AG09309 (cell line): ENCODE measurements at regions not wholly inside any gene's neighbourhood (a gene's known extent, or its start where the extent isn't known, plus 50 kb on each side); places are given as distances from the start of the nearest gene placed in this dataset.

Source experiments
- DNase-seq: peaks from one replicate; pipeline ENCODE4 v3.0.0-alpha.2; 2010; ENCODE audit warnings: low read depth
- H3K4me3 ChIP-seq: 2 replicates; pipeline ENCODE4 v1.5.1; 2011; ENCODE audit warnings: mild to moderate bottlenecking, low read depth, low read length, moderate library complexity; ENCODE audit not compliant: control insufficient read depth
- TF ChIP-seq, protein P1 (sequence below): IDR thresholded peaks from 2 replicates; pipeline ENCODE4 v1.5.1; 2011; ENCODE audit warnings: mild to moderate bottlenecking, low read depth, low read length, inconsistent platforms; ENCODE audit not compliant: insufficient read depth, control insufficient read depth; ENCODE audit errors: missing control alignments

- no peak for DNase-seq
These were observed 152.8 kb downstream of the BCL11A start for GRCh38 chr2:60400462-60401246.

DNA sequence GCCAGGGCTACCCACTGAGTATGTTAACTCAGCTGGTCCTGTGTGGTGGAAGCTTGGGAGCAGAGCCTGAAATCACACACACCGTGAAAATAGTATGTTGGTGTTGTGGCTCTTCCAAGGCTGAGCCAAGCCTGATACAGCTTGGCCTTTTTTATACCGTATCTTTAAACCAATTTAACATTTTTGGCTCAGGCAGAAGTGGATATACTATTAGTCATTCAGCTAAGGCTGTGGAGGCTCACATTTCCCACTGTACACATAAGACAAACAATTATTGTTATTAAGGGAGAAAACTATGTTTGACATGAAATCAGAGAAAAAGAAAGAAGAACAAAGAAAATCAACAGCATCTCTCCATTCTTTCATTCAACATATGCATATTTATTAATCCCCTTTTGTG, 159.0 kb downstream of the BCL11A start:
- TF ChIP-seq, protein P1, sequence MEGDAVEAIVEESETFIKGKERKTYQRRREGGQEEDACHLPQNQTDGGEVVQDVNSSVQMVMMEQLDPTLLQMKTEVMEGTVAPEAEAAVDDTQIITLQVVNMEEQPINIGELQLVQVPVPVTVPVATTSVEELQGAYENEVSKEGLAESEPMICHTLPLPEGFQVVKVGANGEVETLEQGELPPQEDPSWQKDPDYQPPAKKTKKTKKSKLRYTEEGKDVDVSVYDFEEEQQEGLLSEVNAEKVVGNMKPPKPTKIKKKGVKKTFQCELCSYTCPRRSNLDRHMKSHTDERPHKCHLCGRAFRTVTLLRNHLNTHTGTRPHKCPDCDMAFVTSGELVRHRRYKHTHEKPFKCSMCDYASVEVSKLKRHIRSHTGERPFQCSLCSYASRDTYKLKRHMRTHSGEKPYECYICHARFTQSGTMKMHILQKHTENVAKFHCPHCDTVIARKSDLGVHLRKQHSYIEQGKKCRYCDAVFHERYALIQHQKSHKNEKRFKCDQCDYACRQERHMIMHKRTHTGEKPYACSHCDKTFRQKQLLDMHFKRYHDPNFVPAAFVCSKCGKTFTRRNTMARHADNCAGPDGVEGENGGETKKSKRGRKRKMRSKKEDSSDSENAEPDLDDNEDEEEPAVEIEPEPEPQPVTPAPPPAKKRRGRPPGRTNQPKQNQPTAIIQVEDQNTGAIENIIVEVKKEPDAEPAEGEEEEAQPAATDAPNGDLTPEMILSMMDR = no peak

More at GRCh38 chr2:60400462-60401246, 152.8 kb downstream of the BCL11A start:
- H3K4me3 ChIP-seq = no peak overlapping the region
- TF ChIP-seq, protein P1 = no peak

DNA sequence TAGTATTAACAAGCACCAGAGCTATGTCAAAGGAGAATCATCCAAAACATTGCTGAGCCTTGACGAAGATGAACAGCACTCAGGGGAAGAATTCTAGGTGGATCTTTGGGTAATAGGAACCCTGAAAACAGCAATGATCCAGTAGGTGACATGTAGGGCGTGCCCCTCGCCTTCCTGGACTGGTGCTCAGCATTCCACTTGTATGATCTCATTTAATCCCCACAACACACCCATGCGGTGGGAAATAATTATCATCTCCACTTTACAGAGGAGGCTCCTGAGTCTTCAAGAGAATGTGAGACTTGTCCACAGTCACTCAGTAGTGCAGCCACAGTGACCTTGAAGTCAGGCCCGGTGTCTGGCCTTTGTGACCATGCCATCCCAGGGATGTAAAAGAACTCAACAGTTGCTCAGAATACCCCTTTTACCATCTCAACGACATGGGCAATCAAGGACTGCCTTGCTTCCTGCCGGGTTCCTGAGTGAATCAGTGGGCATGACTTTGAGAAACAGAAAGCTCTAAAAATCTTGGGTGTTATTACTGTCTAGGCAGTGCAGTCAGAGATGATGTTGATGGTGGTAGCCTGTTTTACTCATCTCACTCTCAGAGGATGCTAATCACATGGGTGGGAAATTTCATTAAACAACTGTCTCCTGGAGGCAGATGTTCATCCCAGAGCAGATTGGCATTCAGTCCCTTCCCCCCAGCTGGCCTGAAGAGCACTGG, 161.6 kb downstream of the BCL11A start:
- TF ChIP-seq, protein P1 = no peak
- DNase-seq = no peak
- H3K4me3 ChIP-seq = no peak overlapping the region

More for the DNA sequence above, 159.0 kb downstream of the BCL11A start:
- no peak overlapping the region for H3K4me3 ChIP-seq
- no peak for DNase-seq

DNA sequence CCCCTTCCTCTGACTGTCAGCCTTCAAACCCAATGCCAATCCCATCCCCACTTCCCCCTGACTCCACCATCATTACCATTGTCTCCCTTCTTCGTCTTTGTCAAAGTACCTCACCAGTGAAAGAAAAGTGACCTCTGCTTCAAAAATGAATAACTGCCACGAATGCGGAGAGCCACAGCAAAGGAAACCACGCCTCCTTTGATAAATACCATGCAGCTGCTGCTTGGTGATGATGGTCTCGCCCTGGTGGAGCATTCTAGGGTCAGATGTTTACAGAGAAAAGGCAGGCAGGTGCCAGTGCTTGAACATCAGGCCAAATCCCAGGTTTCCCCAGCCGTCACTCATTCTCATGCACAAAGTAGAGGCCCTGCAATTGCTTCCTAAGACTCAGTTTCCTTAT, 162.2 kb downstream of the BCL11A start:
- DNase-seq = no peak
- TF ChIP-seq, protein P1 = no peak
- no peak overlapping the region for H3K4me3 ChIP-seq

GRCh38 chr2:60386436-60386835, 167.0 kb downstream of the BCL11A start:
- no peak for DNase-seq
- H3K4me3 ChIP-seq = no peak overlapping the region
- TF ChIP-seq, protein P1 = no peak

DNA sequence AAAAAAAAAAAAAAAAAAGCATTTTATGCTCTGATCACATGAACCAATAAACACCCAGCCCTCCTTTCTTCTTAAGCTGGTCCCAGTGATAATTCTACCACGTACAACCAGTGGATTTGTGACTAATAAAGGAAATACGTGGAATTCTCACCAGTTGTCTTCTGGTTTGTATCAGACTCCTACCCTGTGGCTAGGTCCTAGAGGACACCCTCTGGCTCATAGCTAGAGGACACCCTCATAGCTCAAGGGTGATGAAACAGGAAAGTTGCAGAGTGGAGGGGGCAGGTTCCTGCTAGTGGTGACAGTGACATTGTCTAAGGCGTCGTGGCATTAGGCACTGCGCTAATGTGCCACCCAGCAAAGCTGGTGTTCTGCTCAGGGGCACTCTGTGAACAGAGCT, 167.8 kb downstream of the BCL11A start:
- DNase-seq = no peak
- TF ChIP-seq, protein P1 = no peak
- H3K4me3 ChIP-seq = no peak overlapping the region
